K562 (cell line): ENCODE measurements at regions not wholly inside any gene's neighbourhood (a gene's known extent, or its start where the extent isn't known, plus 50 kb on each side); places are given as distances from the start of the nearest gene placed in this dataset.

Experiments used
- ATAC-seq: fragments of 200-7000 bp; cut with Tn5 transposase; 3 replicates; pipeline ENCODE4 v1.9.1; 2020; ENCODE audit warnings: moderate library complexity
- BruUV-seq: library from RNA; stranded (reverse); fragments of 400-500 nt; replicated peaks from 2 replicates; lab custom pipeline; 2021; lab: Mats Ljungman, UMichigan
- CTCF ChIA-PET: fragments of 300-600 bp; formaldehyde crosslinking; extraction: SDS; loops from one replicate; lab custom pipeline; 2021; ENCODE audit warnings: low intra/inter-chr PET ratio; lab: Yijun Ruan, JAX
- POLR2A ChIA-PET: fragments of 300-600, 350-650 bp; sonication (Branson Sonifier 250); formaldehyde crosslinking; extraction: SDS; loops from one replicate; lab custom pipeline; 2021; ENCODE audit warnings: antibody characterized with exemption, inconsistent platforms; lab: Yijun Ruan, JAX
- DNase-seq, 4 experiments: peaks; one replicate each; pipeline versions ENCODE4 v3.0.0 to v3.0.0-alpha.2; 2011 to 2018; ENCODE audit warnings: low spot score in 3 of 4, mixed read lengths in 3 of 4; ENCODE audit errors: extremely low read depth in 1 of 4
- FAIRE-seq: peaks from 2 replicates; lab custom pipeline; 2011; peaks lifted over from hg19 to GRCh38; lab: Jason Lieb, UNC
- H2AFZ ChIP-seq: 2 replicates; pipeline ENCODE4 v1.6.0; 2011; ENCODE audit warnings: low read depth, low read length, control low read depth, inconsistent platforms
- H3K27ac ChIP-seq: fragments of 200-600 bp; 3 replicates; pipeline ENCODE4 v1.8.0; 2011; ENCODE audit warnings: low read depth, mild to moderate bottlenecking, control low read depth, inconsistent platforms, low read length, moderate library complexity, mixed read lengths; ENCODE audit errors: extremely low read depth
- H3K27me3 ChIP-seq, 2 experiments: fragments of 300-600 bp in 1 of 2; 2 replicates in 1 of 2; 3 replicates in 1 of 2; pipeline versions ENCODE4 v1.6.0 to v1.8.0; 2011; ENCODE audit warnings: inconsistent platforms in 2 of 2, low read length in 2 of 2, mild to moderate bottlenecking in 1 of 2, mixed read lengths in 1 of 2, moderate library complexity in 1 of 2; ENCODE audit not compliant: control insufficient read depth in 2 of 2, insufficient read depth in 2 of 2
- H3K36me3 ChIP-seq: fragments of 300-600 bp; 3 replicates; pipeline ENCODE4 v1.8.0; 2011; ENCODE audit warnings: mild to moderate bottlenecking, low read length, inconsistent platforms; ENCODE audit not compliant: control insufficient read depth, insufficient read depth
- H3K4me1 ChIP-seq, 2 experiments: fragments of 200-600 bp in 1 of 2; replicated peaks in 1 of 2; 2 replicates in 1 of 2; 3 replicates in 1 of 2; pipeline versions ENCODE4 v1.5.1 to v1.8.0; 2011; ENCODE audit warnings: inconsistent platforms in 2 of 2, low read length in 2 of 2, mild to moderate bottlenecking in 1 of 2, mixed read lengths in 1 of 2, moderate library complexity in 1 of 2; ENCODE audit not compliant: control insufficient read depth in 2 of 2, insufficient read depth in 2 of 2
- H3K4me2 ChIP-seq: 2 replicates; pipeline ENCODE4 v1.6.1; 2011; ENCODE audit warnings: low read length, control low read depth, inconsistent platforms, mixed read lengths; ENCODE audit not compliant: insufficient read depth
- H3K4me3 ChIP-seq: fragments of 200-600 bp; sonication (generic), shearing (Covaris generic); 2 replicates; pipeline ENCODE4 v1.5.1; 2016; ENCODE audit warnings: control low read depth, inconsistent platforms
- H3K79me2 ChIP-seq: fragments of 200-600 bp; 3 replicates; pipeline ENCODE4 v1.8.0; 2011; ENCODE audit warnings: low read length, inconsistent platforms; ENCODE audit not compliant: control insufficient read depth, insufficient read depth
- H3K9ac ChIP-seq, 2 experiments: 2 replicates each; pipeline versions ENCODE4 v1.6.0 to v1.6.1; 2011; ENCODE audit warnings: low read depth in 2 of 2, low read length in 2 of 2, control low read depth in 1 of 2, inconsistent platforms in 1 of 2, mild to moderate bottlenecking in 1 of 2, mixed read lengths in 1 of 2; ENCODE audit not compliant: insufficient read depth in 1 of 2
- H3K9me1 ChIP-seq: one replicate; pipeline ENCODE4 v1.6.0; 2011; ENCODE audit warnings: inconsistent platforms, mild to moderate bottlenecking, low read length, moderate library complexity; ENCODE audit not compliant: control insufficient read depth, insufficient read depth
- H3K9me3 ChIP-seq: replicated peaks from 2 replicates; pipeline ENCODE4 v1.5.1; 2011; ENCODE audit warnings: low read depth, low read length, inconsistent platforms; ENCODE audit not compliant: control insufficient read depth, insufficient read depth
- H4K20me1 ChIP-seq: replicated peaks from 2 replicates; pipeline ENCODE4 v1.6.1; 2011; ENCODE audit warnings: low read length, inconsistent platforms, mixed read lengths; ENCODE audit not compliant: control insufficient read depth, insufficient read depth
- SMARCC2 ChIP-seq: fragments of 450-650 bp; IDR thresholded peaks from 2 replicates; pipeline ENCODE4 v1.6.1; 2017; ENCODE audit warnings: antibody characterized with exemption, moderate library complexity, mild to moderate bottlenecking, low read depth
- WGBS: fragments of 100-300 bp; shearing (Covaris generic); methylation state at CpG from one replicate; pipeline ENCODE4 v1.1.6; 2016; ENCODE audit warnings: low coverage, mixed read lengths; ENCODE audit not compliant: insufficient coverage; ENCODE audit errors: missing lambda C conversion rate; 5-methylcytosine and 5-hydroxymethylcytosine counted together
- in situ Hi-C: fragments of 300-500 bp; cut with MboI; formaldehyde crosslinking; loops from 4 replicates; pipeline ENCODE4 v1.15.0; 2018; ENCODE audit warnings: inconsistent platforms, mixed read lengths
- intact Hi-C: fragments of 100-400 bp; cut with micrococcal nuclease; formaldehyde crosslinking; loops from 2 replicates; pipeline ENCODE4 v1.14.2; 2022
- TF ChIP-seq, protein P1 (sequence below): fragments of 250-450 bp; sonication (Bioruptor Pico); IDR thresholded peaks from 2 replicates; pipeline ENCODE4 v1.4.0; 2020
- TF ChIP-seq, protein P2 (sequence below), 3 experiments: fragments of 200-800 bp in 1 of 3; fragments of 250-450 bp in 1 of 3; fragments of 450-650 bp in 1 of 3; sonication (Bioruptor Pico) in 1 of 3; sonication (Bioruptor generic) in 1 of 3; formaldehyde crosslinking in 1 of 3; IDR thresholded peaks; 2 replicates each; pipeline versions ENCODE4 v1.6.1 to v1.8.0; 2016 to 2022; ENCODE audit warnings: mild to moderate bottlenecking in 2 of 3, missing genetic modification characterization in 2 of 3, missing compliant biosample characterization in 1 of 3, moderate library complexity in 1 of 3

DNA sequence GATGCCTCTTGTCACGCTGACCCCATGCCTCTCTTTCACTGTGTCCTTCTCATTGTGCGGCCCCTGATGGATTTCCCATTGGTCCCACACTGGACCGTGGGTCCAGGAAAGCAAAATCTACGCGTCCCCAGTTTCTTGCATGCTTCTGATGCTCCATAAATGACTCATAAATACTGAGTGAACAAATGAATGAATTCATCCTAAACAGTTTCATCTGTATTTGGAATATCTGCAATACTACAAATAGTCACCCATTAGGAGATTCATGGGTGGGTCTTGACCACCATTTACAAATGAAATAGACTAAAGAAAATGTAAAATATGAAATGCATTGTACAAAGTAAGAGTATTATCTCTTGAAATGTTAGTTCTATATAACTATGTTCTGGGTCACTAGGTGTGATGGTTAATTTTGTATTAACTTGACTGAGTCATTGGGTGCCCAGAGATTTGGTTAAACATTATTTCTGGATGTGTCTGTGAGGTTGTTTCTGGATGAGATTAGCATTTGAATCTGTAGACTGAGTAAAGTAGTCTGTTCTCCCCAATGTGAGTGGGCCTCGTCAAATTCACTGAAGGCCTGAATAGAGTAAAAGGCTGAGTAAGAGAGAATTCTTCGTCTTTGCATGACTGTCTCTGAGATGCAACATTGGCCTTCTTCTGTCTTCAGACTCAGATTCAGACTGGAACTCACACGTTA lies 448.7 kb downstream of the PREX1 start:
- Histone ChIP-seq H3K4me2 (no peak overlapping the region), H3K27me3 (peaks cover 6 to 16% of the 10 kb centered on the region in 2 experiments; a peak in 4 of 5 replicates), H3K9me3 (no peaks in the 10 kb centered on the region), H3K36me3 (no peaks in the 10 kb centered on the region), H3K9ac (no peak overlapping the region), H4K20me1 (no peaks in the 10 kb centered on the region), H3K4me1 (no peaks in the 10 kb centered on the region), H3K4me3 (no peak overlapping the region), H3K9me1 (no peaks in the 10 kb centered on the region), H3K27ac (no peak overlapping the region), H3K79me2 (no peaks in the 10 kb centered on the region), H2AFZ (no peak overlapping the region)
- FAIRE-seq (no peak), DNase-seq (no peak), ATAC-seq (no peak)
- intact Hi-C loops, result no loop called here
- POLR2A ChIA-PET, result interaction anchor here (0.7 kb wide), 1 partner anchor 123 kb away, joined by 4 read pairs; no protein-coding TSS in a partner anchor
- in situ Hi-C loops, result no loop called here
- TF ChIP-seq, protein P1, sequence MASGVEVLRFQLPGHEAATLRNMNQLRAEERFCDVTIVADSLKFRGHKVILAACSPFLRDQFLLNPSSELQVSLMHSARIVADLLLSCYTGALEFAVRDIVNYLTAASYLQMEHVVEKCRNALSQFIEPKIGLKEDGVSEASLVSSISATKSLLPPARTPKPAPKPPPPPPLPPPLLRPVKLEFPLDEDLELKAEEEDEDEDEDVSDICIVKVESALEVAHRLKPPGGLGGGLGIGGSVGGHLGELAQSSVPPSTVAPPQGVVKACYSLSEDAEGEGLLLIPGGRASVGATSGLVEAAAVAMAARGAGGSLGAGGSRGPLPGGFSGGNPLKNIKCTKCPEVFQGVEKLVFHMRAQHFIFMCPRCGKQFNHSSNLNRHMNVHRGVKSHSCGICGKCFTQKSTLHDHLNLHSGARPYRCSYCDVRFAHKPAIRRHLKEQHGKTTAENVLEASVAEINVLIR (CRISPR knock-in tag), result no peak
- TF ChIP-seq, protein P2, sequence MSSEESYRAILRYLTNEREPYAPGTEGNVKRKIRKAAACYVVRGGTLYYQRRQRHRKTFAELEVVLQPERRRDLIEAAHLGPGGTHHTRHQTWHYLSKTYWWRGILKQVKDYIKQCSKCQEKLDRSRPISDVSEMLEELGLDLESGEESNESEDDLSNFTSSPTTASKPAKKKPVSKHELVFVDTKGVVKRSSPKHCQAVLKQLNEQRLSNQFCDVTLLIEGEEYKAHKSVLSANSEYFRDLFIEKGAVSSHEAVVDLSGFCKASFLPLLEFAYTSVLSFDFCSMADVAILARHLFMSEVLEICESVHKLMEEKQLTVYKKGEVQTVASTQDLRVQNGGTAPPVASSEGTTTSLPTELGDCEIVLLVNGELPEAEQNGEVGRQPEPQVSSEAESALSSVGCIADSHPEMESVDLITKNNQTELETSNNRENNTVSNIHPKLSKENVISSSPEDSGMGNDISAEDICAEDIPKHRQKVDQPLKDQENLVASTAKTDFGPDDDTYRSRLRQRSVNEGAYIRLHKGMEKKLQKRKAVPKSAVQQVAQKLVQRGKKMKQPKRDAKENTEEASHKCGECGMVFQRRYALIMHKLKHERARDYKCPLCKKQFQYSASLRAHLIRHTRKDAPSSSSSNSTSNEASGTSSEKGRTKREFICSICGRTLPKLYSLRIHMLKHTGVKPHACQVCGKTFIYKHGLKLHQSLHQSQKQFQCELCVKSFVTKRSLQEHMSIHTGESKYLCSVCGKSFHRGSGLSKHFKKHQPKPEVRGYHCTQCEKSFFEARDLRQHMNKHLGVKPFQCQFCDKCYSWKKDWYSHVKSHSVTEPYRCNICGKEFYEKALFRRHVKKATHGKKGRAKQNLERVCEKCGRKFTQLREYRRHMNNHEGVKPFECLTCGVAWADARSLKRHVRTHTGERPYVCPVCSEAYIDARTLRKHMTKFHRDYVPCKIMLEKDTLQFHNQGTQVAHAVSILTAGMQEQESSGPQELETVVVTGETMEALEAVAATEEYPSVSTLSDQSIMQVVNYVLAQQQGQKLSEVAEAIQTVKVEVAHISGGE (CRISPR knock-in tag; IDR thresholded peaks at IDR 0.05), result 0 out of 6 replicates have a peak, but pooled peaks of 1 of the 3 experiments have one; percentile 34
- TF ChIP-seq SMARCC2, result no peak
- 2% methylated on average over 8 of the region's 8 CpGs for WGBS
- no TSS peak for BruUV-seq
- CTCF ChIA-PET, result no interaction called here
